ENCODE measurements at regions not wholly inside any gene's neighbourhood (a gene's known extent, or its start where the extent isn't known, plus 50 kb on each side); places are given as distances from the start of the nearest gene placed in this dataset.

- TF ChIP-seq, protein P1, sequence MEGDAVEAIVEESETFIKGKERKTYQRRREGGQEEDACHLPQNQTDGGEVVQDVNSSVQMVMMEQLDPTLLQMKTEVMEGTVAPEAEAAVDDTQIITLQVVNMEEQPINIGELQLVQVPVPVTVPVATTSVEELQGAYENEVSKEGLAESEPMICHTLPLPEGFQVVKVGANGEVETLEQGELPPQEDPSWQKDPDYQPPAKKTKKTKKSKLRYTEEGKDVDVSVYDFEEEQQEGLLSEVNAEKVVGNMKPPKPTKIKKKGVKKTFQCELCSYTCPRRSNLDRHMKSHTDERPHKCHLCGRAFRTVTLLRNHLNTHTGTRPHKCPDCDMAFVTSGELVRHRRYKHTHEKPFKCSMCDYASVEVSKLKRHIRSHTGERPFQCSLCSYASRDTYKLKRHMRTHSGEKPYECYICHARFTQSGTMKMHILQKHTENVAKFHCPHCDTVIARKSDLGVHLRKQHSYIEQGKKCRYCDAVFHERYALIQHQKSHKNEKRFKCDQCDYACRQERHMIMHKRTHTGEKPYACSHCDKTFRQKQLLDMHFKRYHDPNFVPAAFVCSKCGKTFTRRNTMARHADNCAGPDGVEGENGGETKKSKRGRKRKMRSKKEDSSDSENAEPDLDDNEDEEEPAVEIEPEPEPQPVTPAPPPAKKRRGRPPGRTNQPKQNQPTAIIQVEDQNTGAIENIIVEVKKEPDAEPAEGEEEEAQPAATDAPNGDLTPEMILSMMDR (IDR thresholded peaks at IDR 0.05 in 2 of 3, conservative IDR thresholded peaks at IDR 0.05 in 1 of 3; ENCODE audit: borderline replicate concordance in 1 of 3, insufficient read depth in 1 of 3, low read depth in 2 of 3, low read length in 2 of 3): no peak
- TF ChIP-seq JUND (IDR thresholded peaks at IDR 0.05) (no peak), TCF7L2 (IDR thresholded peaks at IDR 0.05; ENCODE audit: borderline replicate concordance, extremely low read depth, insufficient read depth, insufficient read length) (no peak)
Observed at GRCh38 chr5:174177976-174178605, 132.6 kb downstream of the NSG2 start (continued).

GRCh38 chr5:174180639-174181038 is 135.1 kb downstream of the NSG2 start:
- no peaks in the 10 kb centered on the region for H3K9me3 ChIP-seq (ENCODE audit: control insufficient read depth in 1 of 2, insufficient read depth in 1 of 2, low read depth in 1 of 2, low read length in 2 of 2)
- ChIA-PET POLR2A (no interaction called here), RAD21 (ENCODE audit: low non-redundant PET in 1 of 2, low total read pairs in 2 of 2, uncharacterized antibody in 2 of 2, unreplicated experiment in 2 of 2) (no interaction called here), CTCF (no interaction called here)
- no TSS peak for BruUV-seq (replicated peaks)
- intact Hi-C loops (cut with micrococcal nuclease): no loop called here
- no peaks in the 10 kb centered on the region for H3K4me1 ChIP-seq (ENCODE audit: control insufficient read depth in 1 of 2, insufficient read depth in 2 of 2, low read length in 2 of 2)
- no peak for DNase-seq (ENCODE audit: low read depth, low spot score)
- no peak overlapping the region for H3K9ac ChIP-seq (ENCODE audit: low read length)
- peaks cover 20% of the 10 kb centered on the region; the same call in 1 of the 2 replicates for H3K27me3 ChIP-seq (ENCODE audit: insufficient read depth, low read length)
- H3K27ac ChIP-seq (ENCODE audit: low read depth, low read length): no peak overlapping the region
- ATAC-seq: no peak
- H3K36me3 ChIP-seq (ENCODE audit: control insufficient read depth in 1 of 2, insufficient read depth in 2 of 2, low read length in 2 of 2): no peaks in the 10 kb centered on the region
- no peaks in the 10 kb centered on the region for H3K79me2 ChIP-seq (ENCODE audit: insufficient read depth, low read length)
- no peaks in the 10 kb centered on the region for H3K9me2 ChIP-seq (ENCODE audit: insufficient read depth)
- no peak overlapping the region for H3K4me3 ChIP-seq (replicated peaks in 1 of 2; ENCODE audit: low read depth in 1 of 2, low read length in 2 of 2)
- no peak overlapping the region for H3K4me2 ChIP-seq (ENCODE audit: low read length)
- H2AFZ ChIP-seq (ENCODE audit: low read depth, low read length, poor library complexity, severe bottlenecking): no peak overlapping the region
- no peaks in the 10 kb centered on the region for H4K20me1 ChIP-seq (ENCODE audit: insufficient read depth)
- no peak for TF ChIP-seq CEBPB (IDR thresholded peaks at IDR 0.05; ENCODE audit: low read depth)
- TF ChIP-seq, protein P1 (IDR thresholded peaks at IDR 0.05 in 2 of 3, conservative IDR thresholded peaks at IDR 0.05 in 1 of 3; ENCODE audit: borderline replicate concordance in 1 of 3, insufficient read depth in 1 of 3, low read depth in 2 of 3, low read length in 2 of 3): no peak
- TF ChIP-seq CBX3 (IDR thresholded peaks at IDR 0.05; ENCODE audit: low read depth): no peak
- no peak for TF ChIP-seq ZFX (IDR thresholded peaks at IDR 0.05)
- TF ChIP-seq YY1 (IDR thresholded peaks at IDR 0.05; ENCODE audit: extremely low read depth, insufficient replicate concordance, low read depth, low read length): no peak
- TF ChIP-seq ZNF274 (IDR thresholded peaks at IDR 0.05; ENCODE audit: low read depth, low read length): no peak
- no peak for TF ChIP-seq SP1 (IDR thresholded peaks at IDR 0.05; ENCODE audit: low read depth)
- no peak for TF ChIP-seq EGR1 (IDR thresholded peaks at IDR 0.05; ENCODE audit: low read depth)
- TF ChIP-seq JUND (IDR thresholded peaks at IDR 0.05): no peak
- TF ChIP-seq FOSL1 (IDR thresholded peaks at IDR 0.05; ENCODE audit: low read depth): no peak
- TF ChIP-seq RAD21 (IDR thresholded peaks at IDR 0.05; ENCODE audit: low read depth): no peak
- TF ChIP-seq POLR2AphosphoS5 (IDR thresholded peaks at IDR 0.05; ENCODE audit: low read depth, low read length): no peak
- TF ChIP-seq EZH2 (IDR thresholded peaks at IDR 0.05): no peak
- no peak for TF ChIP-seq ZBTB33 (IDR thresholded peaks at IDR 0.05; ENCODE audit: extremely low read depth, insufficient replicate concordance, low read length)
- TF ChIP-seq SRF (IDR thresholded peaks at IDR 0.05; ENCODE audit: low read depth): no peak
- TF ChIP-seq, protein P2, sequence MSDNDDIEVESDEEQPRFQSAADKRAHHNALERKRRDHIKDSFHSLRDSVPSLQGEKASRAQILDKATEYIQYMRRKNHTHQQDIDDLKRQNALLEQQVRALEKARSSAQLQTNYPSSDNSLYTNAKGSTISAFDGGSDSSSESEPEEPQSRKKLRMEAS (IDR thresholded peaks at IDR 0.05): no peak
- TF ChIP-seq ELF1 (IDR thresholded peaks at IDR 0.05; ENCODE audit: borderline replicate concordance, low read depth): no peak
- TF ChIP-seq TCF7L2 (IDR thresholded peaks at IDR 0.05; ENCODE audit: borderline replicate concordance, extremely low read depth, insufficient read depth, insufficient read length): no peak

All from HCT116 (cell line).